Nephron (organoid): ENCODE measurements at regions not wholly inside any gene's neighbourhood (a gene's known extent, or its start where the extent isn't known, plus 50 kb on each side); places are given as distances from the start of the nearest gene placed in this dataset.
A peak's percentile ranks its signal among the peaks of the same experiment; 100 is the strongest.

ENCODE experiments used
- H3K27ac Mint-ChIP-seq, 3 experiments: 2 replicates each; pipeline ENCODE4 v1.8.0; 2020; ENCODE audit warnings: mixed read lengths in 3 of 3, mild to moderate bottlenecking in 2 of 3, moderate library complexity in 1 of 3
- H3K27me3 Mint-ChIP-seq: 2 replicates; pipeline ENCODE4 v1.8.0; 2021; ENCODE audit warnings: low read depth, mild to moderate bottlenecking, moderate library complexity, mixed read lengths
- H3K36me3 Mint-ChIP-seq: 2 replicates; pipeline ENCODE4 v1.8.0; 2020; ENCODE audit warnings: low read depth, mixed read lengths
- H3K4me1 Mint-ChIP-seq: 2 replicates; pipeline ENCODE4 v1.8.0; 2020; ENCODE audit warnings: mixed read lengths
- H3K4me3 Mint-ChIP-seq, 3 experiments: 2 replicates each; pipeline ENCODE4 v1.8.0; 2020; ENCODE audit warnings: mild to moderate bottlenecking in 3 of 3, mixed read lengths in 3 of 3, moderate library complexity in 2 of 3
- H3K9me3 Mint-ChIP-seq: 2 replicates; pipeline ENCODE4 v1.8.0; 2020; ENCODE audit warnings: mixed read lengths
- TF ChIP-seq, protein P1 (sequence below), 3 experiments: fragments of 200-600 bp; sonication (generic); IDR thresholded peaks; one replicate each; pipeline ENCODE4 v1.5.0; 2021; ENCODE audit warnings: antibody characterized with exemption in 3 of 3; ENCODE audit not compliant: unreplicated experiment in 3 of 3

DNA sequence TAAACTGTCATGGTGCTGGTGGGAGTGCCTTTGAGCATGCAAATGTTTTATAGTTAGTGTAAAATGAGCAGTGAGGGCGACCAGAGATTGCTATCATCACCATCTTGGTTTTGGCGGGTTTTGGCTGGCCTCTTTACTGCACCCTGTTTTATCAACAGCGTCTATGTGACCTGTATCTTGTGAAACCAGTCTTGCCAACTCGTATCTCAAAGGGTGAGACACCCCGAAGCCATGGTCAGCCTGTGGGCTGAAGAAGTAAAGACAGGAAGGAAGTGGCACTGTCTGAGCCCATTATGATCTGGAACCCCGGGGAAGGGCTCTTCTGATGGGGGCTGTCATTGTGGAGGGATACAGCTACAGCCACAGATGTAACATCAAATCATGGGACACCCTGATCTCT, 81.5 kb upstream of the FAM216B start:
- Mint-ChIP-seq H3K4me1 (peaks cover 16% of the 10 kb centered on the region), H3K27ac (no peak overlapping the region), H3K36me3 (no peaks in the 10 kb centered on the region), H3K4me3 (no peak overlapping the region), H3K9me3 (no peaks in the 10 kb centered on the region), H3K27me3 (no peaks in the 10 kb centered on the region)
- TF ChIP-seq, protein P1, sequence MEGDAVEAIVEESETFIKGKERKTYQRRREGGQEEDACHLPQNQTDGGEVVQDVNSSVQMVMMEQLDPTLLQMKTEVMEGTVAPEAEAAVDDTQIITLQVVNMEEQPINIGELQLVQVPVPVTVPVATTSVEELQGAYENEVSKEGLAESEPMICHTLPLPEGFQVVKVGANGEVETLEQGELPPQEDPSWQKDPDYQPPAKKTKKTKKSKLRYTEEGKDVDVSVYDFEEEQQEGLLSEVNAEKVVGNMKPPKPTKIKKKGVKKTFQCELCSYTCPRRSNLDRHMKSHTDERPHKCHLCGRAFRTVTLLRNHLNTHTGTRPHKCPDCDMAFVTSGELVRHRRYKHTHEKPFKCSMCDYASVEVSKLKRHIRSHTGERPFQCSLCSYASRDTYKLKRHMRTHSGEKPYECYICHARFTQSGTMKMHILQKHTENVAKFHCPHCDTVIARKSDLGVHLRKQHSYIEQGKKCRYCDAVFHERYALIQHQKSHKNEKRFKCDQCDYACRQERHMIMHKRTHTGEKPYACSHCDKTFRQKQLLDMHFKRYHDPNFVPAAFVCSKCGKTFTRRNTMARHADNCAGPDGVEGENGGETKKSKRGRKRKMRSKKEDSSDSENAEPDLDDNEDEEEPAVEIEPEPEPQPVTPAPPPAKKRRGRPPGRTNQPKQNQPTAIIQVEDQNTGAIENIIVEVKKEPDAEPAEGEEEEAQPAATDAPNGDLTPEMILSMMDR (IDR thresholded peaks at IDR 0.05; ENCODE audit: unreplicated experiment in 3 of 3), result no peak

GRCh38 chr13:42702716-42703115, 78.7 kb upstream of the FAM216B start:
- Mint-ChIP-seq H3K4me1 (peaks cover 22% of the 10 kb centered on the region), H3K9me3 (no peaks in the 10 kb centered on the region), H3K4me3 (no peak overlapping the region), H3K27ac (peak overlapping the region in 2 of 3 experiments; percentile 83 to 89), H3K27me3 (no peaks in the 10 kb centered on the region), H3K36me3 (no peaks in the 10 kb centered on the region)
- TF ChIP-seq, protein P1 (IDR thresholded peaks at IDR 0.05; ENCODE audit: unreplicated experiment in 3 of 3), result no peak

GRCh38 chr13:42703740-42704139, 77.6 kb upstream of the FAM216B start:
- Mint-ChIP-seq H3K27me3 (no peaks in the 10 kb centered on the region), H3K4me3 (no peak overlapping the region), H3K4me1 (peaks cover 22% of the 10 kb centered on the region), H3K36me3 (no peaks in the 10 kb centered on the region), H3K9me3 (no peaks in the 10 kb centered on the region), H3K27ac (peak overlapping the region in 1 of 3 experiments; percentile 89)
- TF ChIP-seq, protein P1 (IDR thresholded peaks at IDR 0.05; ENCODE audit: unreplicated experiment in 3 of 3), result no peak

DNA sequence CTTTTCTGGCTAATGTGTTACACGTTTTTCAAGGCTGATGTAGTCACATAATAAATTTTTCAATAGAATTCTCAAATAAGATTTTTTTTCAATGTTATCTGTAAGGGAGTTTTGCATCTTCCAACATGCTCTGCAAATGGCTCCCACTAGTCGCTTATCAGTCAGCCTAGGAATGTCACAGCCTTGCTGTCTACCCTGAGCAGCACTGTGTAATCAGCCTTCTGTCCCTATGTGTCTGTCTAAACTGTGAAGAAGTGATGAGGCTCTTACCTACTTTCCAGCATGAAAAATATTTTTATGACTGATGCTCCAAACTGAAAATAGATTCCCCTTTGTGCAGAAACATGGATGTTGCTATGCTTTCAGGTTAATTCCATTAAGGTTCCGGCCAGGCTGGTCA, 75.1 kb upstream of the FAM216B start:
- Mint-ChIP-seq H3K36me3 (no peaks in the 10 kb centered on the region), H3K27me3 (no peaks in the 10 kb centered on the region), H3K9me3 (no peaks in the 10 kb centered on the region), H3K4me1 (peaks cover 21% of the 10 kb centered on the region), H3K27ac (no peak overlapping the region), H3K4me3 (no peak overlapping the region)
- TF ChIP-seq, protein P1 (IDR thresholded peaks at IDR 0.05; ENCODE audit: unreplicated experiment in 3 of 3), result no peak

- H3K4me3 Mint-ChIP-seq, result no peak overlapping the region
- H3K4me1 Mint-ChIP-seq, result peaks cover 18% of the 10 kb centered on the region
- H3K36me3 Mint-ChIP-seq, result no peaks in the 10 kb centered on the region
- H3K27me3 Mint-ChIP-seq, result no peaks in the 10 kb centered on the region
- TF ChIP-seq, protein P1 (IDR thresholded peaks at IDR 0.05; ENCODE audit: unreplicated experiment in 3 of 3), result no peak
- peak overlapping the region in 2 of 3 experiments; percentile 51 to 81 for H3K27ac Mint-ChIP-seq
- no peaks in the 10 kb centered on the region for H3K9me3 Mint-ChIP-seq
Measured at GRCh38 chr13:42707048-42707447, 74.3 kb upstream of the FAM216B start.

- Mint-ChIP-seq H3K9me3 (no peaks in the 10 kb centered on the region), H3K36me3 (no peaks in the 10 kb centered on the region), H3K4me3 (no peak overlapping the region), H3K4me1 (peaks cover 14% of the 10 kb centered on the region), H3K27me3 (no peaks in the 10 kb centered on the region), H3K27ac (peak overlapping the region in 1 of 3 experiments; percentile 81)
- TF ChIP-seq, protein P1 (IDR thresholded peaks at IDR 0.05; ENCODE audit: unreplicated experiment in 3 of 3), result no peak
Measured at GRCh38 chr13:42707586-42707985, 73.8 kb upstream of the FAM216B start.
